GM13976 (cell line): ENCODE measurements at regions not wholly inside any gene's neighbourhood (a gene's known extent, or its start where the extent isn't known, plus 50 kb on each side); places are given as distances from the start of the nearest gene placed in this dataset.
"Not testable (repeated sequence)": the region's sequence is repeated elsewhere in the genome, so short reads cannot be mapped to it uniquely, and the experiment has no call there.

Experiments used
- DNase-seq: peaks from one replicate; pipeline ENCODE4 v3.0.0; 2012; ENCODE audit warnings: low spot score
- CTCF ChIP-seq: IDR thresholded peaks from 2 replicates; pipeline ENCODE4 v1.5.1; 2012; ENCODE audit warnings: borderline replicate concordance, mild to moderate bottlenecking; ENCODE audit not compliant: insufficient read depth; ENCODE audit errors: extremely low read depth, missing control alignments, control extremely low read depth
- in situ Hi-C: fragments of 300-500 bp; cut with MboI; formaldehyde crosslinking; loops from one replicate; pipeline ENCODE4 v1.12.0; 2022; ENCODE audit warnings: low sequenced_read_pairs, mixed read lengths, inconsistent platforms; ENCODE audit not compliant: unreplicated experiment

GRCh38 chr19:29154163-29154562 is 58.8 kb downstream of the UQCRFS1 start:
- in situ Hi-C loops = no loop called here
- no peak for DNase-seq
- no peak for TF ChIP-seq CTCF

- no peak for TF ChIP-seq CTCF
- in situ Hi-C loops = no loop called here
- DNase-seq = no peak
These were observed 67.2 kb downstream of the UQCRFS1 start for GRCh38 chr19:29145756-29146155.

- no peak for DNase-seq
- in situ Hi-C loops = no loop called here
- TF ChIP-seq CTCF = no peak
These were observed 69.8 kb downstream of the UQCRFS1 start for GRCh38 chr19:29143183-29143582.

- no peak for TF ChIP-seq CTCF
- in situ Hi-C loops = no loop called here
- DNase-seq = no peak
These were observed 73.7 kb downstream of the UQCRFS1 start for GRCh38 chr19:29139227-29139626.

- in situ Hi-C loops, DNase-seq: not testable (repeated sequence)
These were observed 74.7 kb downstream of the UQCRFS1 start for GRCh38 chr19:29138206-29138605.

- TF ChIP-seq CTCF = no peak
- in situ Hi-C loops = no loop called here
- no peak for DNase-seq
These were observed 81.5 kb downstream of the UQCRFS1 start for GRCh38 chr19:29131456-29131855.

- in situ Hi-C loops = no loop called here
- DNase-seq = no peak
- no peak for TF ChIP-seq CTCF
These were observed 83.8 kb downstream of the UQCRFS1 start for GRCh38 chr19:29129148-29129547.
